ELR (cell line): ENCODE measurements at regions not wholly inside any gene's neighbourhood (a gene's known extent, or its start where the extent isn't known, plus 50 kb on each side); places are given as distances from the start of the nearest gene placed in this dataset.
A peak's percentile ranks its signal among the peaks of the same experiment; 100 is the strongest.
"Not testable (repeated sequence)": the region's sequence is repeated elsewhere in the genome, so short reads cannot be mapped to it uniquely, and the experiment has no call there.

Source experiments
- DNase-seq: peaks from one replicate; pipeline ENCODE4 v3.0.0-alpha.2; 2015; ENCODE audit warnings: low read depth

- DNase-seq = no peak
These were observed 640.4 kb upstream of the ARRDC3 start for GRCh38 chr5:92023555-92023954.

- no peak for DNase-seq
These were observed 640.0 kb upstream of the ARRDC3 start for GRCh38 chr5:92023141-92023471.

GRCh38 chr5:92022415-92023140, 639.5 kb upstream of the ARRDC3 start:
- no peak for DNase-seq

GRCh38 chr5:92019376-92019990, 636.4 kb upstream of the ARRDC3 start:
- DNase-seq = peak; percentile 65

- peak; percentile 91 for DNase-seq
These were observed 634.7 kb upstream of the ARRDC3 start for GRCh38 chr5:92017776-92018175.

GRCh38 chr5:92011845-92012244, 628.7 kb upstream of the ARRDC3 start:
- DNase-seq = not testable (repeated sequence)

- no peak for DNase-seq
These were observed 620.7 kb upstream of the ARRDC3 start for GRCh38 chr5:92003806-92004205.

- no peak for DNase-seq
These were observed 619.7 kb upstream of the ARRDC3 start for GRCh38 chr5:92002721-92003274.

- DNase-seq = no peak
These were observed 615.7 kb upstream of the ARRDC3 start for GRCh38 chr5:91998774-91999173.

GRCh38 chr5:91983869-91984268, 600.8 kb upstream of the ARRDC3 start:
- DNase-seq = no peak

GRCh38 chr5:91978221-91978882, 595.2 kb upstream of the ARRDC3 start:
- DNase-seq = no peak

GRCh38 chr5:91977579-91977978, 594.5 kb upstream of the ARRDC3 start:
- DNase-seq = no peak

GRCh38 chr5:91976451-91976850, 593.3 kb upstream of the ARRDC3 start:
- no peak for DNase-seq

- DNase-seq = no peak
These were observed 580.0 kb upstream of the ARRDC3 start for GRCh38 chr5:91963166-91963565.

- peak; percentile 14 for DNase-seq
These were observed 574.5 kb upstream of the ARRDC3 start for GRCh38 chr5:91957666-91958065.

- DNase-seq = no peak
These were observed 573.6 kb upstream of the ARRDC3 start for GRCh38 chr5:91956738-91957137.

GRCh38 chr5:91955610-91956009, 572.5 kb upstream of the ARRDC3 start:
- DNase-seq = no peak

- no peak for DNase-seq
These were observed 571.0 kb upstream of the ARRDC3 start for GRCh38 chr5:91954136-91954535.

- no peak for DNase-seq
These were observed 567.2 kb upstream of the ARRDC3 start for GRCh38 chr5:91950328-91950727.

GRCh38 chr5:91946870-91947269, 563.8 kb upstream of the ARRDC3 start:
- DNase-seq = no peak

- DNase-seq = no peak
These were observed 558.5 kb upstream of the ARRDC3 start for GRCh38 chr5:91941588-91941987.

- no peak for DNase-seq
These were observed 555.3 kb upstream of the ARRDC3 start for GRCh38 chr5:91938441-91938840.

GRCh38 chr5:91937121-91937520, 554.0 kb upstream of the ARRDC3 start:
- no peak for DNase-seq
